ENCODE measurements at regions not wholly inside any gene's neighbourhood (a gene's known extent, or its start where the extent isn't known, plus 50 kb on each side); places are given as distances from the start of the nearest gene placed in this dataset.

- H3K36me3 ChIP-seq (ENCODE audit: control insufficient read depth, insufficient read depth, low read length): no peaks in the 10 kb centered on the region
- no peaks in the 10 kb centered on the region for H3K9me3 ChIP-seq (ENCODE audit: control insufficient read depth, low read length)
- H3K27me3 ChIP-seq (replicated peaks; ENCODE audit: control insufficient read depth, insufficient read depth, low read length, poor library complexity, severe bottlenecking): peaks cover 7% of the 10 kb centered on the region
- no peaks in the 10 kb centered on the region for H3K4me1 ChIP-seq (ENCODE audit: control insufficient read depth, insufficient read depth, low read length, poor library complexity, severe bottlenecking)
- DNase-seq: no peak
- H3K4me3 ChIP-seq (ENCODE audit: insufficient read depth, low read depth, low read length, poor library complexity, severe bottlenecking): no peak overlapping the region
- no peak overlapping the region for H3K27ac ChIP-seq (ENCODE audit: insufficient read depth, low read length, poor library complexity, severe bottlenecking)
Observed at GRCh38 chr6:87965806-87966205, 81.8 kb upstream of the SPACA1 start.

GRCh38 chr6:87959083-87959482, 88.6 kb upstream of the SPACA1 start:
- no peaks in the 10 kb centered on the region for H3K9me3 ChIP-seq (ENCODE audit: control insufficient read depth, low read length)
- no peak for DNase-seq
- no peak overlapping the region for H3K4me3 ChIP-seq (ENCODE audit: insufficient read depth, low read depth, low read length, poor library complexity, severe bottlenecking)
- H3K27ac ChIP-seq (ENCODE audit: insufficient read depth, low read length, poor library complexity, severe bottlenecking): no peak overlapping the region
- H3K4me1 ChIP-seq (ENCODE audit: control insufficient read depth, insufficient read depth, low read length, poor library complexity, severe bottlenecking): no peaks in the 10 kb centered on the region
- H3K36me3 ChIP-seq (ENCODE audit: control insufficient read depth, insufficient read depth, low read length): no peaks in the 10 kb centered on the region
- no peaks in the 10 kb centered on the region for H3K27me3 ChIP-seq (replicated peaks; ENCODE audit: control insufficient read depth, insufficient read depth, low read length, poor library complexity, severe bottlenecking)

DNA sequence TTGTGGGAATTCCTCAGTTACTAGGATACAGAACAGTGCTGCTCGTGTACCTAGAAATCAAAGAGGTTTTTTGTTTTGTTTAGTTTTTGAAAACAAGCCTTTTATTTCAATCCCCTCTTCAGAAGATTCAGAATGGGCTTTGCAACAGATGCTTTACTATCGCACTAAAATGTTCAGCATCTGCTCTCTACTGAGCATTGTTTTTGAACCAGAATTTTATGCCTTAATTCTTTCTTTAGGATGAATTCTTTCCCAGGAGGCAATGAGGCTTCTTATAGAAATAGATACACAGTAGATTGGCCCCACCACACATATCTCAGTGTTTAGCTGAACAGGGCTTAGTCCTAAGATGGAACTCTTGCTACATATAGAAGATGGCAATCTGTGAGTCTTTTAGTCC, 95.9 kb upstream of the SPACA1 start:
- no peak for DNase-seq
- H3K27me3 ChIP-seq (replicated peaks; ENCODE audit: control insufficient read depth, insufficient read depth, low read length, poor library complexity, severe bottlenecking): no peaks in the 10 kb centered on the region
- no peak overlapping the region for H3K27ac ChIP-seq (ENCODE audit: insufficient read depth, low read length, poor library complexity, severe bottlenecking)
- H3K4me3 ChIP-seq (ENCODE audit: insufficient read depth, low read depth, low read length, poor library complexity, severe bottlenecking): no peak overlapping the region
- no peaks in the 10 kb centered on the region for H3K36me3 ChIP-seq (ENCODE audit: control insufficient read depth, insufficient read depth, low read length)
- H3K9me3 ChIP-seq (ENCODE audit: control insufficient read depth, low read length): no peaks in the 10 kb centered on the region
- no peaks in the 10 kb centered on the region for H3K4me1 ChIP-seq (ENCODE audit: control insufficient read depth, insufficient read depth, low read length, poor library complexity, severe bottlenecking)

GRCh38 chr6:87950614-87951013, 97.0 kb upstream of the SPACA1 start:
- H3K4me1 ChIP-seq (ENCODE audit: control insufficient read depth, insufficient read depth, low read length, poor library complexity, severe bottlenecking): no peaks in the 10 kb centered on the region
- H3K4me3 ChIP-seq (ENCODE audit: insufficient read depth, low read depth, low read length, poor library complexity, severe bottlenecking): no peak overlapping the region
- no peak for DNase-seq
- H3K27me3 ChIP-seq (replicated peaks; ENCODE audit: control insufficient read depth, insufficient read depth, low read length, poor library complexity, severe bottlenecking): no peaks in the 10 kb centered on the region
- H3K9me3 ChIP-seq (ENCODE audit: control insufficient read depth, low read length): no peaks in the 10 kb centered on the region
- no peaks in the 10 kb centered on the region for H3K36me3 ChIP-seq (ENCODE audit: control insufficient read depth, insufficient read depth, low read length)
- no peak overlapping the region for H3K27ac ChIP-seq (ENCODE audit: insufficient read depth, low read length, poor library complexity, severe bottlenecking)

- Histone ChIP-seq H3K4me1 (ENCODE audit: control insufficient read depth, insufficient read depth, low read length, poor library complexity, severe bottlenecking) (no peaks in the 10 kb centered on the region), H3K9me3 (ENCODE audit: control insufficient read depth, low read length) (no peaks in the 10 kb centered on the region), H3K4me3 (ENCODE audit: insufficient read depth, low read depth, low read length, poor library complexity, severe bottlenecking) (no peak overlapping the region), H3K36me3 (ENCODE audit: control insufficient read depth, insufficient read depth, low read length) (no peaks in the 10 kb centered on the region), H3K27me3 (replicated peaks; ENCODE audit: control insufficient read depth, insufficient read depth, low read length, poor library complexity, severe bottlenecking) (no peaks in the 10 kb centered on the region), H3K27ac (ENCODE audit: insufficient read depth, low read length, poor library complexity, severe bottlenecking) (no peak overlapping the region)
- DNase-seq: no peak
Observed at GRCh38 chr6:87949194-87949593, 98.4 kb upstream of the SPACA1 start.

- H3K4me3 ChIP-seq (ENCODE audit: insufficient read depth, low read depth, low read length, poor library complexity, severe bottlenecking): no peak overlapping the region
- H3K27ac ChIP-seq (ENCODE audit: insufficient read depth, low read length, poor library complexity, severe bottlenecking): no peak overlapping the region
- no peaks in the 10 kb centered on the region for H3K27me3 ChIP-seq (replicated peaks; ENCODE audit: control insufficient read depth, insufficient read depth, low read length, poor library complexity, severe bottlenecking)
- no peaks in the 10 kb centered on the region for H3K36me3 ChIP-seq (ENCODE audit: control insufficient read depth, insufficient read depth, low read length)
- no peak for DNase-seq
- no peaks in the 10 kb centered on the region for H3K9me3 ChIP-seq (ENCODE audit: control insufficient read depth, low read length)
- H3K4me1 ChIP-seq (ENCODE audit: control insufficient read depth, insufficient read depth, low read length, poor library complexity, severe bottlenecking): no peaks in the 10 kb centered on the region
Observed at GRCh38 chr6:87946669-87947068, 101.0 kb upstream of the SPACA1 start.

DNA sequence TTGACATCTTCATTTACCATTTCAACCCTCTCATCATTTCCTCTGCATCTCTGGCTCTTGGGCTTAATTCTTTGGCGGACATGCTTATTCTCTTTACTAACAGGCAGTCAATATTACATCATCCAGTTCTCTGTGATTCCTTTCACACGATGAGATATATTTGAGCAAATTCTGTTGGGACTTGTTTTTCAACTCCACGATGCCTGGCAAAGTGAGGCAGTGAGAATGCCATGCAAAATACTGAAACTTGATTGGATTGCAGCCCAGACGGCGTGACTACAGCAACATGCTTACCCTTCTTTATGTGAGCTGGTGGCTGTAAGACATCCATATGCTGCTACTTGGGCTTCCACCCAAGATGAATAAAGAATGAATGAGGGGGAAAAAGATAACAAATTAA, 101.7 kb upstream of the SPACA1 start:
- Histone ChIP-seq H3K4me1 (ENCODE audit: control insufficient read depth, insufficient read depth, low read length, poor library complexity, severe bottlenecking) (no peaks in the 10 kb centered on the region), H3K27me3 (replicated peaks; ENCODE audit: control insufficient read depth, insufficient read depth, low read length, poor library complexity, severe bottlenecking) (no peaks in the 10 kb centered on the region), H3K36me3 (ENCODE audit: control insufficient read depth, insufficient read depth, low read length) (no peaks in the 10 kb centered on the region), H3K27ac (ENCODE audit: insufficient read depth, low read length, poor library complexity, severe bottlenecking) (no peak overlapping the region), H3K9me3 (ENCODE audit: control insufficient read depth, low read length) (no peaks in the 10 kb centered on the region), H3K4me3 (ENCODE audit: insufficient read depth, low read depth, low read length, poor library complexity, severe bottlenecking) (no peak overlapping the region)
- DNase-seq: no peak

GRCh38 chr6:87945181-87945580, 102.5 kb upstream of the SPACA1 start:
- Histone ChIP-seq H3K9me3 (ENCODE audit: control insufficient read depth, low read length) (no peaks in the 10 kb centered on the region), H3K4me1 (ENCODE audit: control insufficient read depth, insufficient read depth, low read length, poor library complexity, severe bottlenecking) (no peaks in the 10 kb centered on the region), H3K4me3 (ENCODE audit: insufficient read depth, low read depth, low read length, poor library complexity, severe bottlenecking) (no peak overlapping the region), H3K36me3 (ENCODE audit: control insufficient read depth, insufficient read depth, low read length) (no peaks in the 10 kb centered on the region), H3K27ac (ENCODE audit: insufficient read depth, low read length, poor library complexity, severe bottlenecking) (no peak overlapping the region), H3K27me3 (replicated peaks; ENCODE audit: control insufficient read depth, insufficient read depth, low read length, poor library complexity, severe bottlenecking) (no peaks in the 10 kb centered on the region)
- no peak for DNase-seq

DNA sequence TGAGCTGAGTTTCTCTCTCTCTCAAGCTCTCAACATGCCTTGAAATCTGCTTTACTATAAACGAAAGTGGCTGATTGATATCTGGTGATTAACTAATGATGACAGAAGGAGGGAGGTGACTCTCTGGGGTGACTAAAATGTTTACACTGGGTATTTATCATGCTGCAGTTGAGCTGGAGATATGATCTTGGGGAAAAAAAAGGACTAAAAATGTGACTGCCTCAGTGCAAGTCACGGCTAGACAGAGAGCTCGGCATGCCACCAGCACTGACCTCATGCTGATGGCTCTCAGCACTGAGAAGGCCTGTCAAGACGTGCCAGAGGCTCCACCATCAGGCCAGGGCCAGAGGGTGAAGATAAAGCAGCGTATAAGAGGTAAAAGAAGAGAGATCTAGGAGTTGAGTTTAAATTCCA, 103.1 kb upstream of the SPACA1 start:
- Histone ChIP-seq H3K27ac (ENCODE audit: insufficient read depth, low read length, poor library complexity, severe bottlenecking) (no peak overlapping the region), H3K4me1 (ENCODE audit: control insufficient read depth, insufficient read depth, low read length, poor library complexity, severe bottlenecking) (no peaks in the 10 kb centered on the region), H3K27me3 (replicated peaks; ENCODE audit: control insufficient read depth, insufficient read depth, low read length, poor library complexity, severe bottlenecking) (no peaks in the 10 kb centered on the region), H3K36me3 (ENCODE audit: control insufficient read depth, insufficient read depth, low read length) (no peaks in the 10 kb centered on the region), H3K9me3 (ENCODE audit: control insufficient read depth, low read length) (no peaks in the 10 kb centered on the region), H3K4me3 (ENCODE audit: insufficient read depth, low read depth, low read length, poor library complexity, severe bottlenecking) (no peak overlapping the region)
- no peak for DNase-seq

DNA sequence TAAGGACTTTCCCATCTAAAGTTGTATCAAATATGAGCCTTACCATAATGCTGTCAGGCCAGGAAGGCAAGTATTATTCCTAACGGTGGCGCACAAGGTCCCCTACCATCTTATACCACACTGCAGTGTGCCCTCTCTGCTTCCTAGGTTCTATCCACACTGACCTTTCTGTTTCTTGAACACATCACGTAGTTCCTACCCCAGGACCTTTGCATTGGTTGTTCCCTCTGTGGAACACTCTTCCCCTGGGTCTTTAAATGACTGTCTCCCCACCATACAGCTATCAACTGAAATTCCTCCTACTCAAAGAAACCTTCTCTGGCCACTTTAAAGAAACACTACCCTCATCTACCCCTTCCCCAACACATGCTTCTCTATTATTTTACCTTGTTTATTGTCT, 104.5 kb upstream of the SPACA1 start:
- Histone ChIP-seq H3K9me3 (ENCODE audit: control insufficient read depth, low read length) (no peaks in the 10 kb centered on the region), H3K36me3 (ENCODE audit: control insufficient read depth, insufficient read depth, low read length) (no peaks in the 10 kb centered on the region), H3K4me3 (ENCODE audit: insufficient read depth, low read depth, low read length, poor library complexity, severe bottlenecking) (no peak overlapping the region), H3K27ac (ENCODE audit: insufficient read depth, low read length, poor library complexity, severe bottlenecking) (no peak overlapping the region), H3K27me3 (replicated peaks; ENCODE audit: control insufficient read depth, insufficient read depth, low read length, poor library complexity, severe bottlenecking) (no peaks in the 10 kb centered on the region), H3K4me1 (ENCODE audit: control insufficient read depth, insufficient read depth, low read length, poor library complexity, severe bottlenecking) (no peaks in the 10 kb centered on the region)
- no peak for DNase-seq
